Right lobe of liver (tissue), 6 donors: ENCODE measurements at regions not wholly inside any gene's neighbourhood (a gene's known extent, or its start where the extent isn't known, plus 50 kb on each side); places are given as distances from the start of the nearest gene placed in this dataset.

Experiments
- ATAC-seq, 4 donors: fragments of 200-7000 bp; cut with Tn5 transposase; one replicate each; pipeline ENCODE4 v1.9.1; 2020; ENCODE audit warnings: mild to moderate bottlenecking in 4 of 4, moderate library complexity in 4 of 4
- DNase-seq, 3 donors: peaks; one replicate each; pipeline ENCODE4 v3.0.0-alpha.2; 2020
- H3K27ac ChIP-seq, 3 donors: fragments of 200-600 bp; one replicate each; pipeline ENCODE4 v1.8.0; 2022
- H3K27me3 ChIP-seq, 2 donors: fragments of 200-600 bp; one replicate each; pipeline ENCODE4 v1.8.0; 2022
- H3K36me3 ChIP-seq, 4 donors: fragments of 200-600 bp; sonication (generic) in 1 of 4; one replicate each; pipeline versions ENCODE4 v1.5.1 to v1.8.0; 2017 to 2022; ENCODE audit warnings: control low read depth in 1 of 4
- H3K4me1 ChIP-seq, 4 donors: fragments of 200-600 bp; sonication (generic) in 1 of 4; one replicate each; pipeline versions ENCODE4 v1.5.1 to v1.8.0; 2017 to 2022; ENCODE audit warnings: control low read depth in 1 of 4
- H3K4me3 ChIP-seq, 3 donors: fragments of 200-600 bp; one replicate each; pipeline ENCODE4 v1.8.0; 2022
- H3K9me3 ChIP-seq, 4 donors: fragments of 200-600 bp; sonication (generic) in 1 of 4; one replicate each; pipeline versions ENCODE4 v1.5.1 to v1.8.0; 2017 to 2022; ENCODE audit warnings: control low read depth in 1 of 4
- CTCF ChIP-seq, 4 donors: fragments of 200-600 bp in 3 of 4; fragments of 450-650 bp in 1 of 4; IDR thresholded peaks; one replicate each; pipeline versions ENCODE4 v1.5.1 to v1.8.0; 2016 to 2022; ENCODE audit warnings: antibody characterized with exemption in 4 of 4, mild to moderate bottlenecking in 2 of 4
- POLR2A ChIP-seq: fragments of 450-650 bp; IDR thresholded peaks from one replicate; pipeline ENCODE4 v1.6.1; 2017; ENCODE audit warnings: antibody characterized with exemption, mild to moderate bottlenecking
- WGBS: methylation state at CpG from one replicate; pipeline ENCODE4 v1.1.6; 2018; ENCODE audit warnings: low coverage, low lambda C conversion rate; ENCODE audit not compliant: insufficient coverage; ENCODE audit errors: missing lambda C conversion rate; 5-methylcytosine and 5-hydroxymethylcytosine counted together
- intact Hi-C, 2 donors: fragments of 100-400 bp; cut with DNase I; formaldehyde crosslinking; loops; one replicate each; pipeline versions ENCODE4 v1.11.2 to v1.14.1; 2022
- donor health status: DM: no; HTN: yes; CAD: no.
- donor health status: DM: no; HTN: no; CAD: no.
- donor health status: DM: no; HTN: no; CAD: no.
- donor health status: DM: no; HTN: yes; CAD: no.
- donor health status: DM: no; HTN: yes; CAD: no.

DNA sequence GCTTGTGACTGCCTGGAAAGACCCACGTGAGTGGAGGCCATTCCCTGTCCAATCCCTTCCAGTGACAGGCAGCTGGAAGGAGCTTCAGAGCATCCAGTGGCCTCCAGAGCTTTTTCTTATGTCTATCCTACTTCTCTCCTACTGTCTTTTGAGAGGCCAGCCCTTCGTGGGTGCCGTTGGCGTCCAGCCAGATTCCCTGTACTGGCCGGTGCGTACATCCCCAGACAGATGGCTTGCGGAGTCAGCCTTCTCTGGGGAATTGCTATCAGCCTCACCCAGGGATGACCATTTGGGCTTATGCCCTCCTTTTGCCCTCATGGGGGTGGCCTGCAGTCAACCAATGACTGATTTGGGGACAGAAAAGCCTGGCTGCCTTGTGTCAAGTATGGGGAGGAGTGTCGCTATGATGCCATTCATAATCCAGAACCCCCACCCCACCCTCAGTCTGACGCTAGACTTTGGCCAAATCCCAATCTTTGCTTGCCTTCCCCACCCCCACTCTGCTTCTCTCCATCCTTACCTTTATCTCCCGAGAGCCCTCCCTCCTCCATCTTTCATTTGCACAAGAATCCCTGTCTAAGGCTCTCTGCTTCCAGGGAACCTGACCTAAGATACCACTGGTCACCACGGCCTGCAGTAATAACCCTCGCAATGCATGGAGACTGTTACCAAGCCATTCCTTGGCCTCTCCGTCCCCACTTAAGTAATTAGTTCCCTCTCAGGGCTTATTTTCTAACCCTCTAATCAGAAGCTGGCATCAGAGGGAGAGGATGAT, 150.3 kb upstream of the BCOR start:
- no peak for DNase-seq
- Histone ChIP-seq H3K27ac (no peak overlapping the region), H3K4me1 (no peaks in the 10 kb centered on the region), H3K27me3 (no peaks in the 10 kb centered on the region), H3K36me3 (no peaks in the 10 kb centered on the region), H3K4me3 (no peak overlapping the region), H3K9me3 (no peaks in the 10 kb centered on the region)
- 75% methylated on average over 6 of the region's 13 CpGs for WGBS
- no peak for ATAC-seq
- TF ChIP-seq POLR2A (no peak), CTCF (IDR thresholded peaks at IDR 0.05) (no peak)
- intact Hi-C loops, result no loop called here

DNA sequence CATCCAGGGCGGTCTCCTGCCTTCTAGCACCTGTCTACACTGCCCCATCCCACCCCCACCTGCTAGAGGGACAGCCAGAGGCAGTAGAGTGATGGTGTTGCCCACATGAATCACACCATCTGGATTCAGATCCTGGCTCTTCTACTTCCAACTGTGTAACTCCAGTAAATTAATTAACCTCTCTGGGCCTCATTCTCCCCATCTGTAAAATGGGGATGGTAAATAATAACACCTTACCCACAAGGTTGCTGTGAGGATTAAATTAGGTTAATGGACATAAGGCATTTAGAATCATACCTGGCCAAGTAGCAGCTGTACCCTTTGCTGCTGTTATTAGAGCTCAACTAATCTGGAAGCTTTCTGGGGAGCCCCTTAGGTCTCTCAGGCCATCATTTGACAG, 149.6 kb upstream of the BCOR start:
- WGBS, result no CpG with 5 or more reads among the region's 1 CpG
- DNase-seq, result no peak
- intact Hi-C loops, result no loop called here

DNA sequence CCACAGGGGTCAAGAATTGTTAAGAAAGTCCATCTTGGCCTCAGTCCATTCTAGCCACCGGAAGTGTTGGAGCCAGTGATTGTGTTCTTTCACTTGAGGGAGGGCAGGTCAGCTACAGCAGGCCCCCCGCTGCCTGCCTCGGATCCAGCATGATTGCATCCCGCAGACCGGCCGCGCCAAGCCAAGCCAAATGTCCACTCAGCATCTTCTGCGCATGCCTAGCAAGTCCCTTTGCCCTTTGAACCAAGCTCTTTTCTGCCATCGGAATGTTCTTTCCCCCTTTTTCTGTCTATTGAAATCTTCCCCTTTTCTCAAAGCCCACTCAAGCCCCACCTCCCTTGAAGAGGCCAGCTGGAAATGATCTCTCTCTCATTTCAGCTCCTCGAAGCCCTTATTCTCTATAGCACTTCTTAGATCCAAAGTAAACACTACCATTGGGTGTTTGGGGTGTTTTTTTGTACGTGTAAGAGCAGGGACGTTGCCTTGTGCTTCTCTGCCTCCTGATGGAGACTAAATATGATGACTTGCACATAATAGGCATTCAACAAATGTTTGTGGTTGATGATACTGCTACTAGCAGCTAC, 147.8 kb upstream of the BCOR start:
- Histone ChIP-seq H3K4me1 (peaks cover 0 to 4% (median 0%) of the 10 kb centered on the region in 4 donors), H3K27ac (no peak overlapping the region), H3K9me3 (no peaks in the 10 kb centered on the region), H3K27me3 (no peaks in the 10 kb centered on the region), H3K4me3 (no peak overlapping the region), H3K36me3 (no peaks in the 10 kb centered on the region)
- ATAC-seq, result peak; percentile 42 to 72 (median 59)
- 58% methylated on average over 12 of the region's 12 CpGs for WGBS
- intact Hi-C loops, result no loop called here
- peak in 1 of 3 donors; percentile 54 for DNase-seq
- TF ChIP-seq POLR2A (no peak), CTCF (IDR thresholded peaks at IDR 0.05) (no peak)

More for the DNA sequence above, 149.6 kb upstream of the BCOR start:
- no peak overlapping the region for H3K27ac ChIP-seq
- no peak for ATAC-seq
- H3K27me3 ChIP-seq, result no peaks in the 10 kb centered on the region
- H3K36me3 ChIP-seq, result no peaks in the 10 kb centered on the region
- no peak overlapping the region for H3K4me3 ChIP-seq
- TF ChIP-seq CTCF (IDR thresholded peaks at IDR 0.05) (no peak), POLR2A (no peak)
- H3K4me1 ChIP-seq, result no peaks in the 10 kb centered on the region
- no peaks in the 10 kb centered on the region for H3K9me3 ChIP-seq

- TF ChIP-seq CTCF (IDR thresholded peaks at IDR 0.05) (no peak), POLR2A (no peak)
- Histone ChIP-seq H3K4me3 (no peak overlapping the region), H3K36me3 (no peaks in the 10 kb centered on the region), H3K27ac (no peak overlapping the region), H3K27me3 (no peaks in the 10 kb centered on the region), H3K4me1 (peaks cover 0 to 10% (median 0%) of the 10 kb centered on the region in 4 donors), H3K9me3 (no peaks in the 10 kb centered on the region)
- intact Hi-C loops, result no loop called here
- peak; percentile 19 to 62 (median 36) for ATAC-seq
- DNase-seq, result no peak
- 52% methylated on average over 10 of the region's 11 CpGs for WGBS
Observed at GRCh38 chrX:40244980-40245379, 147.2 kb upstream of the BCOR start.
